Uterus (tissue), 2 donors: ENCODE measurements at regions not wholly inside any gene's neighbourhood (a gene's known extent, or its start where the extent isn't known, plus 50 kb on each side); places are given as distances from the start of the nearest gene placed in this dataset.

Source experiments
- CTCF ChIP-seq, 4 experiments: fragments of 200-600 bp in 2 of 4; fragments of 450-650 bp in 2 of 4; sonication (generic) in 2 of 4; IDR thresholded peaks; one replicate each; pipeline ENCODE4 v1.5.1; 2016 to 2019; ENCODE audit warnings: antibody characterized with exemption in 4 of 4, mild to moderate bottlenecking in 2 of 4, moderate library complexity in 1 of 4
- POLR2A ChIP-seq, 2 donors: fragments of 450-650 bp; IDR thresholded peaks; one replicate each; pipeline ENCODE4 v1.6.1; 2016; ENCODE audit warnings: antibody characterized with exemption in 2 of 2, mild to moderate bottlenecking in 1 of 2, moderate library complexity in 1 of 2

GRCh38 chr5:87182649-87183048 is 85.0 kb upstream of the RASA1 start:
- TF ChIP-seq CTCF (IDR thresholded peaks at IDR 0.05): no peak
- TF ChIP-seq POLR2A (IDR thresholded peaks at IDR 0.05): no peak
